Osteoblast (primary cell): ENCODE measurements at regions not wholly inside any gene's neighbourhood (a gene's known extent, or its start where the extent isn't known, plus 50 kb on each side); places are given as distances from the start of the nearest gene placed in this dataset.

Source experiments
- DNase-seq: peaks from one replicate; pipeline ENCODE4 v3.0.0; 2011; ENCODE audit warnings: low spot score, mixed read lengths; ENCODE audit not compliant: insufficient read length; ENCODE audit errors: missing footprints
- H2AFZ ChIP-seq: 2 replicates; pipeline ENCODE4 v1.6.0; 2011; ENCODE audit warnings: mild to moderate bottlenecking, low read length
- H3K27ac ChIP-seq: 2 replicates; pipeline ENCODE4 v1.5.1; 2011; ENCODE audit warnings: mild to moderate bottlenecking, low read depth, low read length, moderate library complexity
- H3K27me3 ChIP-seq: 2 replicates; pipeline ENCODE4 v1.6.0; 2012; ENCODE audit warnings: mild to moderate bottlenecking, control low read depth, inconsistent platforms, low read length, moderate library complexity; ENCODE audit not compliant: insufficient read depth
- H3K36me3 ChIP-seq: 2 replicates; pipeline ENCODE4 v1.5.1; 2011; ENCODE audit warnings: mild to moderate bottlenecking, low read length, control low read depth, moderate library complexity; ENCODE audit not compliant: insufficient read depth
- H3K4me1 ChIP-seq: 2 replicates; pipeline ENCODE4 v1.5.1; 2011; ENCODE audit warnings: mild to moderate bottlenecking, low read length, control low read depth, moderate library complexity; ENCODE audit not compliant: insufficient read depth
- H3K4me2 ChIP-seq: 2 replicates; pipeline ENCODE4 v1.6.0; 2011; ENCODE audit warnings: mild to moderate bottlenecking, low read length; ENCODE audit not compliant: insufficient read depth
- H3K4me3 ChIP-seq: fragments of 200-600 bp; sonication (generic); 3 replicates; pipeline ENCODE4 v1.5.1; 2012; ENCODE audit warnings: mild to moderate bottlenecking, low read length, inconsistent platforms; ENCODE audit not compliant: insufficient read depth
- H3K79me2 ChIP-seq: 2 replicates; pipeline ENCODE4 v1.6.0; 2012; ENCODE audit warnings: mild to moderate bottlenecking, low read length, control low read depth, inconsistent platforms; ENCODE audit not compliant: insufficient read depth
- H3K9me3 ChIP-seq: 2 replicates; pipeline ENCODE4 v1.5.1; 2011; ENCODE audit warnings: low read depth, low read length, control low read depth
- H4K20me1 ChIP-seq: 2 replicates; pipeline ENCODE4 v1.6.0; 2012; ENCODE audit warnings: mild to moderate bottlenecking, low read length, control low read depth; ENCODE audit not compliant: insufficient read depth
- CTCF ChIP-seq: IDR thresholded peaks from 2 replicates; pipeline ENCODE4 v1.5.1; 2011; ENCODE audit warnings: mild to moderate bottlenecking, low read depth, low read length, moderate library complexity; ENCODE audit errors: extremely low read depth

DNA sequence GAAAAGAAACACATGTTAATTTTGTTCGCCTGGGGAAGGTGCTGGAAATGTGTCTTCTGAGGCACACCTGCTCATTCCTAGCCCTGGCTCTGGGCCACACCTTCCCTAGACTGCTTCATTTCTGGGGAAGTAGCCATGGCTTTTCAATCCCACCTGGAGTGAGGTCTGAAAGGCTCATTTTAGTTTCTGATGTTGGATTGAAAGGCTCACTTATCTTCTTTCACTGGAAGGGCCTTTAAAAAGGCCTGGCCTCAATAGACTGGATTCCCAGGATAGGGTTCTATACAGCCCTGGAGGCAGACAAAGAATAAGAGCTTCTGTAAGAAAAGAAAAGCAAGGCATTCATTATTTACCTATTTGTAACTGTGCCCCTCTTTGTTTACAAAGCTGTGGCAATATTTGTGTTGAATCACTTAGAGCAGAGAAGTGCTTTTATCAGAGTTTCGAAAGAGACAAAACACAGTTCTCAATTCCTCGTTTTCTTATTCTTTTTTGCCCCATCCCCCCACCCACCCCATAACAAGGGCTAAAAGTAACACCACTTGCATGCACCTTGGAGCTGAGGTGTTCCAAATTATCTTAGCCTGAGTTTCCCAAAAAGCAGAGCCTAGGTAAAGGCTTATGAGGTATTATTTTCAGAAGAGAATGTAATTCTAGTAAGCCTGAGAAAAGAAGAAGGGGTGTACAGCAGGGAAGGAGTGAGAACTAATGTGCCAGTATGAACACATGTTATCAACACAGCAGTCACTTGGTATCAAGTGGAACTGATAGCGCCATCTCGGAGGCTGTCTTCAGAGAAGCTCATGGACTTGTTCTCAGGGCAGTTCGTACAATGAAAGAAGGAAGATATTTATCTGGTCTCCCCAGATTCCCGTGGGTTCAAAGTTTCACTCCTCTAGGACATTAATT lies 413.1 kb downstream of the KCTD16 start:
- H3K79me2 ChIP-seq, result no peaks in the 10 kb centered on the region
- no peaks in the 10 kb centered on the region for H3K9me3 ChIP-seq
- no peaks in the 10 kb centered on the region for H3K4me1 ChIP-seq
- no peaks in the 10 kb centered on the region for H3K27me3 ChIP-seq
- TF ChIP-seq CTCF, result no peak
- no peak for DNase-seq
- no peak overlapping the region for H3K4me3 ChIP-seq
- H2AFZ ChIP-seq, result no peak overlapping the region
- H3K4me2 ChIP-seq, result no peak overlapping the region
- no peaks in the 10 kb centered on the region for H3K36me3 ChIP-seq
- H4K20me1 ChIP-seq, result no peaks in the 10 kb centered on the region
- H3K27ac ChIP-seq, result no peak overlapping the region

DNA sequence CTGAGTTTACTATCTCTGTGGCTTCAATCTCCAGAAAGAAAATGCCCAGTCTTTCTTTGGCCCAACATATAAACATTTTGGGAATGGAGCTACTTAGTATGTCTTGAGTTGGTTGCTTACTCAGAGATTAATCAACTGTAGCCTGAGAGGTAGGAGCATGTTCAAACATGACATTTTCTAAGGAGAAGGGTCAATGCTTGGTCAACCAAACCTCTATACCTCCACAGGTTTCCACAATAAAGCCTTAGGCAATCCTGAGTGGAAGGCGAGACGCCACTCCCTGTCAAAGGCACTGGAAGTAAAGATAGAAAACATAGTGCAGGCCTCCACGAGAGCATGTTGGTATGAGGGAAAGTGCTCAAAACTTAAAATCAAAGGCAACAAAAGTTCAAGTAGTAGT lies 411.4 kb downstream of the KCTD16 start:
- Histone ChIP-seq H3K27me3 (no peaks in the 10 kb centered on the region), H3K79me2 (no peaks in the 10 kb centered on the region), H3K9me3 (no peaks in the 10 kb centered on the region), H3K27ac (no peak overlapping the region), H2AFZ (no peak overlapping the region), H3K4me3 (no peak overlapping the region), H3K4me2 (no peak overlapping the region), H3K36me3 (no peaks in the 10 kb centered on the region), H3K4me1 (no peaks in the 10 kb centered on the region), H4K20me1 (no peaks in the 10 kb centered on the region)
- no peak for TF ChIP-seq CTCF
- no peak for DNase-seq

DNA sequence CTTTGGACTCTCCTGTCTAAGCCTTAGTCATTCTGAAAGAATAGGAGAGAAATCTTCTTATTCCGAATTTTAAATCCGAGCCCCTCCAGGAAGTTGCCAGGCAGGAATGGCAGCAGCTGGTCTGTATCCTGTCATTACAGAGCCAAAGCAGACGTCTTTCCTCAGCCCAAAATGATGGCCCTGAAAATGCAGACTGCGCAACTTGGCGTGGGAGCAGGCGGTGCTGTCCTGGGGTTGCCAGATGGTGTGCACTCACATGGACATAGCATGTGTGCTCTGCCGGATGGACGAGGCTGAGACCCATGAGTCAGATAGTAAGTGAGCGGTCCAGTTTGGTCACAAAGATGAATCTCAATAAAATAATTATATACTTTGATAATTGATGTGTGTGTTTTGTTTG lies 410.4 kb downstream of the KCTD16 start:
- Histone ChIP-seq H3K4me1 (no peaks in the 10 kb centered on the region), H3K27ac (no peak overlapping the region), H3K4me3 (no peak overlapping the region), H2AFZ (no peak overlapping the region), H4K20me1 (no peaks in the 10 kb centered on the region), H3K36me3 (no peaks in the 10 kb centered on the region), H3K4me2 (no peak overlapping the region), H3K27me3 (no peaks in the 10 kb centered on the region), H3K9me3 (no peaks in the 10 kb centered on the region), H3K79me2 (no peaks in the 10 kb centered on the region)
- DNase-seq, result no peak
- TF ChIP-seq CTCF, result no peak

- no peaks in the 10 kb centered on the region for H3K27me3 ChIP-seq
- no peaks in the 10 kb centered on the region for H3K36me3 ChIP-seq
- H3K9me3 ChIP-seq, result no peaks in the 10 kb centered on the region
- no peak for DNase-seq
- no peak overlapping the region for H3K4me2 ChIP-seq
- H3K4me1 ChIP-seq, result no peaks in the 10 kb centered on the region
- no peak overlapping the region for H3K27ac ChIP-seq
- no peak overlapping the region for H2AFZ ChIP-seq
- no peaks in the 10 kb centered on the region for H3K79me2 ChIP-seq
- no peak overlapping the region for H3K4me3 ChIP-seq
- no peaks in the 10 kb centered on the region for H4K20me1 ChIP-seq
- no peak for TF ChIP-seq CTCF
Measured at GRCh38 chr5:144577676-144578075, 407.0 kb downstream of the KCTD16 start.
